ENCODE measurements at regions not wholly inside any gene's neighbourhood (a gene's known extent, or its start where the extent isn't known, plus 50 kb on each side); places are given as distances from the start of the nearest gene placed in this dataset.

GRCh38 chr10:76723844-76724243 is 913.8 kb downstream of the KCNMA1 start:
- TF ChIP-seq CTCF (IDR thresholded peaks at IDR 0.05), result no peak
- no peak for TF ChIP-seq EZH2 (IDR thresholded peaks at IDR 0.05)
